Left ventricle myocardium inferior (tissue), 1 donor: ENCODE measurements at regions not wholly inside any gene's neighbourhood (a gene's known extent, or its start where the extent isn't known, plus 50 kb on each side); places are given as distances from the start of the nearest gene placed in this dataset.

Source experiments
- DNase-seq: peaks from one replicate; pipeline ENCODE4 v3.0.0-alpha.2; 2020
- H3K27ac ChIP-seq: fragments of 200-600 bp; replicated peaks from 2 replicates; pipeline ENCODE4 v1.8.0; 2021
- H3K27me3 ChIP-seq: fragments of 200-600 bp; 2 replicates; pipeline ENCODE4 v1.8.0; 2021; ENCODE audit warnings: low read depth
- H3K36me3 ChIP-seq: fragments of 200-600 bp; 2 replicates; pipeline ENCODE4 v1.8.0; 2021
- H3K4me1 ChIP-seq: fragments of 200-600 bp; 2 replicates; pipeline ENCODE4 v1.8.0; 2021
- H3K4me3 ChIP-seq: fragments of 200-600 bp; 2 replicates; pipeline ENCODE4 v1.8.0; 2021; ENCODE audit warnings: mild to moderate bottlenecking, moderate library complexity
- H3K9me3 ChIP-seq: fragments of 200-600 bp; replicated peaks from 2 replicates; pipeline ENCODE4 v1.8.0; 2021
- CTCF ChIP-seq: fragments of 200-600 bp; IDR thresholded peaks from 2 replicates; pipeline ENCODE4 v1.8.0; 2021; ENCODE audit warnings: antibody characterized with exemption, mild to moderate bottlenecking, borderline replicate concordance
- intact Hi-C: fragments of 100-400 bp; cut with micrococcal nuclease; formaldehyde crosslinking; loops from one replicate; pipeline ENCODE4 v1.11.0; 2022
- donor health status: DM: no; HTN: yes; CAD: no; lungs with severe emphysema.

- Histone ChIP-seq H3K4me1 (peaks cover 4% of the 10 kb centered on the region), H3K27ac (no peak overlapping the region), H3K4me3 (no peak overlapping the region), H3K36me3 (no peaks in the 10 kb centered on the region), H3K9me3 (no peaks in the 10 kb centered on the region), H3K27me3 (no peaks in the 10 kb centered on the region)
- TF ChIP-seq CTCF = no peak
- DNase-seq = no peak
- intact Hi-C loops = no loop called here
Measured at GRCh38 chr4:110795971-110796370, 173.1 kb upstream of the PITX2 start.

- no peak for DNase-seq
- Histone ChIP-seq H3K27ac (no peak overlapping the region), H3K36me3 (no peaks in the 10 kb centered on the region), H3K9me3 (no peaks in the 10 kb centered on the region), H3K4me1 (peaks cover 4% of the 10 kb centered on the region), H3K4me3 (no peak overlapping the region), H3K27me3 (no peaks in the 10 kb centered on the region)
- intact Hi-C loops = no loop called here
- no peak for TF ChIP-seq CTCF
Measured at GRCh38 chr4:110797486-110797885, 174.6 kb upstream of the PITX2 start.

GRCh38 chr4:110798687-110799086 lies 175.8 kb upstream of the PITX2 start:
- Histone ChIP-seq H3K27me3 (no peaks in the 10 kb centered on the region), H3K4me3 (no peak overlapping the region), H3K27ac (no peak overlapping the region), H3K9me3 (no peaks in the 10 kb centered on the region), H3K36me3 (no peaks in the 10 kb centered on the region), H3K4me1 (no peaks in the 10 kb centered on the region)
- TF ChIP-seq CTCF = no peak
- DNase-seq = no peak
- intact Hi-C loops = no loop called here

GRCh38 chr4:110799211-110799610 lies 176.3 kb upstream of the PITX2 start:
- no peak for DNase-seq
- intact Hi-C loops = no loop called here

GRCh38 chr4:110801591-110801990 lies 178.7 kb upstream of the PITX2 start:
- intact Hi-C loops = no loop called here
- Histone ChIP-seq H3K27me3 (no peaks in the 10 kb centered on the region), H3K9me3 (no peaks in the 10 kb centered on the region), H3K4me3 (no peak overlapping the region), H3K4me1 (no peaks in the 10 kb centered on the region), H3K27ac (no peak overlapping the region), H3K36me3 (no peaks in the 10 kb centered on the region)
- no peak for DNase-seq
- TF ChIP-seq CTCF = no peak

More at GRCh38 chr4:110799211-110799610, 176.3 kb upstream of the PITX2 start:
- no peak overlapping the region for H3K27ac ChIP-seq
- H3K4me1 ChIP-seq = no peaks in the 10 kb centered on the region
- H3K4me3 ChIP-seq = no peak overlapping the region
- TF ChIP-seq CTCF = no peak
- no peaks in the 10 kb centered on the region for H3K27me3 ChIP-seq
- H3K9me3 ChIP-seq = no peaks in the 10 kb centered on the region
- H3K36me3 ChIP-seq = no peaks in the 10 kb centered on the region
